Trophoblast cell (in vitro differentiated cells and primary cell): ENCODE measurements at regions not wholly inside any gene's neighbourhood (a gene's known extent, or its start where the extent isn't known, plus 50 kb on each side); places are given as distances from the start of the nearest gene placed in this dataset.

Experiments used
- DNase-seq, 2 donors: peaks; one replicate each; pipeline ENCODE4 v3.0.0-alpha.2; 2016
- H2AFZ ChIP-seq: 2 replicates; pipeline ENCODE4 v1.6.1; 2013; ENCODE audit warnings: low read length, moderate library complexity, mild to moderate bottlenecking; ENCODE audit not compliant: insufficient read depth, poor library complexity
- H2AK5ac ChIP-seq: 2 replicates; pipeline ENCODE4 v1.6.1; 2013; ENCODE audit warnings: mild to moderate bottlenecking, low read length
- H2BK120ac ChIP-seq: 2 replicates; pipeline ENCODE4 v1.6.1; 2013; ENCODE audit warnings: low read length, mild to moderate bottlenecking, moderate library complexity; ENCODE audit not compliant: insufficient read depth, poor library complexity
- H2BK12ac ChIP-seq: 2 replicates; pipeline ENCODE4 v1.6.1; 2013; ENCODE audit warnings: mild to moderate bottlenecking, low read length, moderate library complexity
- H2BK5ac ChIP-seq: 2 replicates; pipeline ENCODE4 v1.6.1; 2013; ENCODE audit warnings: low read length, low read depth, moderate library complexity, mild to moderate bottlenecking; ENCODE audit not compliant: poor library complexity
- H3K14ac ChIP-seq: 2 replicates; pipeline ENCODE4 v1.6.1; 2013; ENCODE audit warnings: mild to moderate bottlenecking, low read length
- H3K18ac ChIP-seq: 2 replicates; pipeline ENCODE4 v1.6.1; 2013; ENCODE audit warnings: mild to moderate bottlenecking, low read length
- H3K23ac ChIP-seq: 2 replicates; pipeline ENCODE4 v1.6.1; 2013; ENCODE audit warnings: low read length
- H3K27ac ChIP-seq: 2 replicates; pipeline ENCODE4 v1.5.1; 2013; ENCODE audit warnings: low read depth, mild to moderate bottlenecking, inconsistent platforms, low read length, moderate library complexity
- H3K27me3 ChIP-seq: 2 replicates; pipeline ENCODE4 v1.6.1; 2013; ENCODE audit warnings: inconsistent platforms, mild to moderate bottlenecking, low read length, moderate library complexity; ENCODE audit not compliant: insufficient read depth
- H3K36me3 ChIP-seq, 2 experiments: 1 replicate in 1 of 2; 2 replicates in 1 of 2; pipeline ENCODE4 v1.6.1; 2013; ENCODE audit warnings: low read length in 2 of 2, mild to moderate bottlenecking in 2 of 2, moderate library complexity in 1 of 2; ENCODE audit not compliant: insufficient read depth in 2 of 2, control insufficient read depth in 1 of 2
- H3K4ac ChIP-seq: 2 replicates; pipeline ENCODE4 v1.6.1; 2013; ENCODE audit warnings: low read depth, mild to moderate bottlenecking, low read length, moderate library complexity
- H3K4me1 ChIP-seq, 2 experiments: 1 replicate in 1 of 2; 2 replicates in 1 of 2; pipeline ENCODE4 v1.6.1; 2013; ENCODE audit warnings: low read length in 2 of 2, mild to moderate bottlenecking in 2 of 2, moderate library complexity in 1 of 2; ENCODE audit not compliant: insufficient read depth in 2 of 2, control insufficient read depth in 1 of 2
- H3K4me2 ChIP-seq: 2 replicates; pipeline ENCODE4 v1.6.1; 2013; ENCODE audit warnings: inconsistent platforms, mild to moderate bottlenecking, low read length, moderate library complexity
- H3K4me3 ChIP-seq: 2 replicates; pipeline ENCODE4 v1.5.1; 2013; ENCODE audit warnings: mild to moderate bottlenecking, low read depth, low read length, inconsistent platforms
- H3K79me1 ChIP-seq: one replicate; pipeline ENCODE4 v1.6.1; 2013; ENCODE audit warnings: low read length
- H3K79me2 ChIP-seq: 2 replicates; pipeline ENCODE4 v1.6.1; 2013; ENCODE audit warnings: low read length, mild to moderate bottlenecking; ENCODE audit not compliant: control insufficient read depth, insufficient read depth, poor library complexity
- H3K9ac ChIP-seq: 2 replicates; pipeline ENCODE4 v1.6.1; 2013; ENCODE audit warnings: mild to moderate bottlenecking, low read length
- H3K9me3 ChIP-seq: 2 replicates; pipeline ENCODE4 v1.6.1; 2013; ENCODE audit warnings: low read depth, mild to moderate bottlenecking, control low read depth, inconsistent platforms, low read length; ENCODE audit not compliant: insufficient read depth
- H4K12ac ChIP-seq: 2 replicates; pipeline ENCODE4 v1.6.1; 2013; ENCODE audit warnings: low read depth, mild to moderate bottlenecking, low read length, moderate library complexity
- H4K8ac ChIP-seq: 2 replicates; pipeline ENCODE4 v1.6.1; 2013; ENCODE audit warnings: low read depth, mild to moderate bottlenecking, low read length, moderate library complexity
- H4K91ac ChIP-seq: one replicate; pipeline ENCODE4 v1.6.1; 2013; ENCODE audit warnings: low read depth, mild to moderate bottlenecking, low read length, moderate library complexity
- WGBS: extraction: QIAGEN DNeasy Blood & Tissue Kit; methylation state at CpG from one replicate; pipeline ENCODE4 v1.1.7; 2013; ENCODE audit warnings: missing lambda C conversion rate; ENCODE audit not compliant: insufficient read length, insufficient coverage; ENCODE audit errors: extremely low coverage; 5-methylcytosine and 5-hydroxymethylcytosine counted together

DNA sequence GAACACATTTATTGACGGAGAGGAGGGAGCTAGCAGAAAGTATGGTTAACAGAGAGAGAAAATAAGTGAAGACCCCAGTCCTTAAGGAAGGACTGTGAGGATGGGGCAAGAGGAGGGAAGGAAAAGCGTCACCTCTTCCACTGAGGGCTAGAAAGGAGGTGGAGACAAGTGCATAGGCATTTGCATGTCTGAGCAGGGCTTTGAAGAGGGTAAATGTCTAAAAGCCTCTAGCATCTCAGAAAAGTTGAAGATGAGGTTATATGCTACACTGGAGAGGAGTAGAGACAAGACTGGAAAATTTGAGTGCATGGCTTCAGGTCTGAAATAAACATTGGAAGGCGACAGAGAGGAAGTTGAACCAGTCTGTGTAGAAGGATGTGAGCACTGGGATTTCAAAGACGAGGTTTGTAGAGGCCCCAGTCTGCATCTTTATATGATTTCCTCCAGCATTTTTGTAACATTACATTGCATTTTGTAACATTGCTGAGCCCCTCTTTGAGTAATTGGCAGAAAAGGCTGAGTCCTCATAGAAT lies 98.5 kb upstream of the IFNG-AS1 start:
- Histone ChIP-seq H2AK5ac (no peak overlapping the region), H2BK12ac (no peak overlapping the region), H3K79me2 (no peaks in the 10 kb centered on the region), H2AFZ (no peak overlapping the region), H3K23ac (no peak overlapping the region), H3K4me1 (peaks cover 3 to 5% of the 10 kb centered on the region in 2 experiments), H3K36me3 (no peaks in the 10 kb centered on the region), H3K4me3 (no peak overlapping the region), H4K91ac (no peak overlapping the region), H3K4me2 (no peak overlapping the region), H3K14ac (no peak overlapping the region), H3K79me1 (no peaks in the 10 kb centered on the region), H4K12ac (no peak overlapping the region), H3K9me3 (no peaks in the 10 kb centered on the region), H2BK120ac (no peak overlapping the region), H3K27ac (no peak overlapping the region), H3K27me3 (no peaks in the 10 kb centered on the region), H3K4ac (no peak overlapping the region), H3K9ac (no peak overlapping the region), H3K18ac (no peak overlapping the region), H2BK5ac (no peak overlapping the region), H4K8ac (no peak overlapping the region)
- no peak for DNase-seq
- no CpG with 5 or more reads among the region's 4 CpGs for WGBS

DNA sequence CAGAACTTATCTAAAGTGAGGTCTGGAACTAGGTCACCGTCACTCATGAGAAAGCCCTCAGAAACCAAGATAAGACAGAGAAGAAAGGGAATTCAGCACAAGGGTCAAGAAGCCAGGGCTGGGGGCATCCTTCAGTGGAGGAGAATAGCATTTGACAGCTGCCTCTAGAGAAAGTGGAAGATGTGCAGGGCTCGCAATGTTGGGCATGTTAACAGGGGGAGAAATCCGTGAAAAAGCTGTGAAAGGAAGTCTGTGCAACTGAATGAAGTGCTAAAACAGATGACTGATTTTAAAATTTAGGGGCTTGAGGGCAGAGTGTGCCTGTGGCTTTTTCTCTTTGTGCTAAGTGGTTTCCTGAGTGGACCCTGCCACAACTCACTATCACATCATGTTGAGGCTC lies 97.7 kb upstream of the IFNG-AS1 start:
- no peak overlapping the region for H2BK120ac ChIP-seq
- H3K79me1 ChIP-seq = no peaks in the 10 kb centered on the region
- no peak overlapping the region for H4K91ac ChIP-seq
- H3K4ac ChIP-seq = no peak overlapping the region
- H2BK5ac ChIP-seq = no peak overlapping the region
- H4K8ac ChIP-seq = no peak overlapping the region
- no peak overlapping the region for H3K14ac ChIP-seq
- peaks cover 3 to 5% of the 10 kb centered on the region in 2 experiments for H3K4me1 ChIP-seq
- no peak overlapping the region for H3K4me3 ChIP-seq
- H3K36me3 ChIP-seq = no peaks in the 10 kb centered on the region
- no peaks in the 10 kb centered on the region for H3K27me3 ChIP-seq
- H2AFZ ChIP-seq = no peak overlapping the region
- no peak overlapping the region for H3K4me2 ChIP-seq
- no peak overlapping the region for H2BK12ac ChIP-seq
- no peak overlapping the region for H4K12ac ChIP-seq
- H2AK5ac ChIP-seq = no peak overlapping the region
- H3K27ac ChIP-seq = no peak overlapping the region
- H3K9ac ChIP-seq = no peak overlapping the region
- WGBS = no CpG with 5 or more reads among the region's 3 CpGs
- H3K9me3 ChIP-seq = no peaks in the 10 kb centered on the region
- H3K23ac ChIP-seq = no peak overlapping the region
- no peak for DNase-seq
- H3K18ac ChIP-seq = no peak overlapping the region
- H3K79me2 ChIP-seq = no peaks in the 10 kb centered on the region

DNA sequence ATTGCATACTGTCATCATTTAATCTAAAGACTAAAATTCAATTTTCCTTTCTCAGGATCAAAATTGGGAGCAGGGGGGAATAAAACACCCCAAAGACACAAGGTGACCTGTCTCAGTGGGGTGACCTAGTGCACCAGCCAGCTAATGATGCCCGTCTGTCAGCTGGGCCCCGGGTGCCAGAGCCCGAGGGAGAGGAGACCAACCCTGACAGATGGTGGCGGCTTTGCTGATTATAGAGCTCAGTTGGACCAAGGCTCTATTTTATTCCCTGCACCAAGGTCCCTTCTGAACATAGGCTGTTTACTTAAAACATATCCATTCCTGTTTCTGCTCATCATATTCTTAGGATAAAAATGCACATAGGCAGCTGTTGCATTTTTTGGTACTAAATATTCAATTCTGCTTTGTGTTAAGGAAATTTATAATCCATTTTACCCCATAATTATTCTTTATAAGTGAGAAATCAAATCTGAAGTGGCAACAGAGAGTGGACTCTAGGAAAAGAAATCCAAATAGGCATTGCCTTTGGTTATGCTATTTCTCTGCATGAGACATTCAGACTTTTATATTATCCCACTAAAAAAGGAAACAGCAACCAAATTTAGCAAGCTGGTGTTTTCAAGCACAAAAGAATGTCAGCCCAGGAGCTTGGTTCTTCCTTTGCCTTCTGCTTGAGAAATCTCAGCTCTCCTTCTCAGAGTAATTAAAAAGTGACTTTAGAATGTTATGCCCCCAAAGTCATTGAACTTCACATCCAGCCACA lies 96.8 kb upstream of the IFNG-AS1 start:
- no peak for DNase-seq
- no peak overlapping the region for H3K23ac ChIP-seq
- WGBS = no CpG with 5 or more reads among the region's 4 CpGs

DNA sequence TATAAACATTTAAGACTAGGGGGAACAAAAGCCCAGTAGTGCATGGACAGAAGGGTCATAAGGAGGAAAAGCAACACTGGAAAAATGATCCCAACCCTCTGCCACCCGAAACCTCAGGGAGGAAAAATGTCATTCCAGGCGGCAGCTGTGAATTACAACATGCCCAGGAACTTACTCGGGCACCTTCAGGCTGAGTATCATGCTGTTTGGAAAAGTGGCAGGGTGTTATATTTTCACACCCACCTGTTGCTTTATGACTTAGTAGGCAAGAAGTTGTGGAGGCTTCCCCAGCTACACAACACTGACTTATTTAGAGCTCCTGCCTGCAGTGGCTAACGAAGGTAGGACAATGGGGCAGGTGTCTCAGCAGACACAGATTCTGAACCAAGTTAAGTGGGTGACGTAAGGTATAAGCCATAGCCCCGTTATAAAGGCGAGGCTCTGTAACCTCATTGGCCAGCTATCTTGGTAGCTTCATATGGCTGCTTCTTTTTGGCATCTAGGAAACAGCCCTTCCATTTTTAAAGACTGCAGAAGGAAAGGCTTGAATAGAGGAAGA lies 96.1 kb upstream of the IFNG-AS1 start:
- Histone ChIP-seq H3K4me3 (no peak overlapping the region), H3K4ac (no peak overlapping the region), H3K18ac (no peak overlapping the region), H2AK5ac (no peak overlapping the region), H3K23ac (no peak overlapping the region), H4K8ac (no peak overlapping the region), H3K9me3 (no peaks in the 10 kb centered on the region), H2AFZ (no peak overlapping the region), H2BK12ac (no peak overlapping the region), H4K12ac (no peak overlapping the region), H3K14ac (no peak overlapping the region), H3K4me2 (no peak overlapping the region), H3K79me2 (no peaks in the 10 kb centered on the region), H2BK120ac (no peak overlapping the region), H4K91ac (no peak overlapping the region), H3K79me1 (no peaks in the 10 kb centered on the region), H3K36me3 (no peaks in the 10 kb centered on the region), H3K27ac (no peak overlapping the region), H3K9ac (no peak overlapping the region), H3K4me1 (peaks cover 3 to 5% of the 10 kb centered on the region in 2 experiments), H2BK5ac (no peak overlapping the region), H3K27me3 (no peaks in the 10 kb centered on the region)
- WGBS = no CpG with 5 or more reads among the region's 7 CpGs
- DNase-seq = no peak

More for the DNA sequence above, 96.8 kb upstream of the IFNG-AS1 start:
- Histone ChIP-seq H3K4me3 (no peak overlapping the region), H2AFZ (no peak overlapping the region), H3K4ac (no peak overlapping the region), H2BK5ac (no peak overlapping the region), H3K4me2 (no peak overlapping the region), H3K4me1 (peaks cover 3 to 5% of the 10 kb centered on the region in 2 experiments), H3K79me1 (no peaks in the 10 kb centered on the region), H3K79me2 (no peaks in the 10 kb centered on the region), H4K8ac (no peak overlapping the region), H4K12ac (no peak overlapping the region), H3K14ac (no peak overlapping the region), H3K27ac (no peak overlapping the region), H3K18ac (no peak overlapping the region), H2BK12ac (peak overlapping the region; percentile 24), H4K91ac (no peak overlapping the region), H2AK5ac (peak overlapping the region; percentile 86), H3K27me3 (no peaks in the 10 kb centered on the region), H2BK120ac (no peak overlapping the region), H3K9me3 (no peaks in the 10 kb centered on the region), H3K9ac (no peak overlapping the region), H3K36me3 (no peaks in the 10 kb centered on the region)
